ENCODE measurements at regions not wholly inside any gene's neighbourhood (a gene's known extent, or its start where the extent isn't known, plus 50 kb on each side); places are given as distances from the start of the nearest gene placed in this dataset.

- H3K9me3 Mint-ChIP-seq, result peaks cover 4% of the 10 kb centered on the region
- no peak overlapping the region for H3K4me3 Mint-ChIP-seq
- no peak for DNase-seq
- H3K4me1 Mint-ChIP-seq (ENCODE audit: low read depth), result no peaks in the 10 kb centered on the region
- H3K36me3 Mint-ChIP-seq (ENCODE audit: insufficient read depth), result no peaks in the 10 kb centered on the region
- no peaks in the 10 kb centered on the region for H3K27me3 Mint-ChIP-seq (ENCODE audit: low read depth)
- no peak for ATAC-seq
Measured at GRCh38 chr5:3818624-3819023, 223.0 kb downstream of the IRX1 start.

GRCh38 chr5:3825531-3826451 is 230.2 kb downstream of the IRX1 start:
- DNase-seq (no peak), ATAC-seq (no peak)
- Mint-ChIP-seq H3K36me3 (ENCODE audit: insufficient read depth) (no peaks in the 10 kb centered on the region), H3K4me3 (no peak overlapping the region), H3K4me1 (ENCODE audit: low read depth) (no peaks in the 10 kb centered on the region), H3K9me3 (peaks cover 4% of the 10 kb centered on the region), H3K27me3 (ENCODE audit: low read depth) (no peaks in the 10 kb centered on the region)

GRCh38 chr5:3827624-3828023 is 232.0 kb downstream of the IRX1 start:
- DNase-seq (no peak), ATAC-seq (no peak)
- H3K27me3 Mint-ChIP-seq (ENCODE audit: low read depth), result no peaks in the 10 kb centered on the region
- H3K36me3 Mint-ChIP-seq (ENCODE audit: insufficient read depth), result no peaks in the 10 kb centered on the region
- no peak overlapping the region for H3K4me3 Mint-ChIP-seq
- no peaks in the 10 kb centered on the region for H3K4me1 Mint-ChIP-seq (ENCODE audit: low read depth)
- peaks cover 13% of the 10 kb centered on the region for H3K9me3 Mint-ChIP-seq

- ATAC-seq, result no peak
- Mint-ChIP-seq H3K36me3 (ENCODE audit: insufficient read depth) (no peaks in the 10 kb centered on the region), H3K9me3 (peaks cover 10% of the 10 kb centered on the region), H3K27me3 (ENCODE audit: low read depth) (no peaks in the 10 kb centered on the region), H3K4me3 (no peak overlapping the region), H3K4me1 (ENCODE audit: low read depth) (no peaks in the 10 kb centered on the region)
- no peak for DNase-seq
Measured at GRCh38 chr5:3828761-3829160, 233.1 kb downstream of the IRX1 start.

GRCh38 chr5:3833566-3833965 is 237.9 kb downstream of the IRX1 start:
- H3K27me3 Mint-ChIP-seq (ENCODE audit: low read depth), result no peaks in the 10 kb centered on the region
- ATAC-seq (no peak), DNase-seq (no peak)
- H3K9me3 Mint-ChIP-seq, result peaks cover 10% of the 10 kb centered on the region
- H3K36me3 Mint-ChIP-seq (ENCODE audit: insufficient read depth), result no peaks in the 10 kb centered on the region
- no peaks in the 10 kb centered on the region for H3K4me1 Mint-ChIP-seq (ENCODE audit: low read depth)
- H3K4me3 Mint-ChIP-seq, result no peak overlapping the region

GRCh38 chr5:3835811-3836210 is 240.2 kb downstream of the IRX1 start:
- ATAC-seq, result no peak
- Mint-ChIP-seq H3K36me3 (ENCODE audit: insufficient read depth) (no peaks in the 10 kb centered on the region), H3K27me3 (ENCODE audit: low read depth) (no peaks in the 10 kb centered on the region), H3K9me3 (peaks cover 10% of the 10 kb centered on the region), H3K4me1 (ENCODE audit: low read depth) (no peaks in the 10 kb centered on the region), H3K4me3 (no peak overlapping the region)
- DNase-seq, result no peak

GRCh38 chr5:3836528-3836927 is 240.9 kb downstream of the IRX1 start:
- no peaks in the 10 kb centered on the region for H3K36me3 Mint-ChIP-seq (ENCODE audit: insufficient read depth)
- H3K9me3 Mint-ChIP-seq, result peaks cover 10% of the 10 kb centered on the region
- H3K4me3 Mint-ChIP-seq, result no peak overlapping the region
- no peak for ATAC-seq
- H3K27me3 Mint-ChIP-seq (ENCODE audit: low read depth), result no peaks in the 10 kb centered on the region
- H3K4me1 Mint-ChIP-seq (ENCODE audit: low read depth), result no peaks in the 10 kb centered on the region
- no peak for DNase-seq

GRCh38 chr5:3837506-3837905 is 241.9 kb downstream of the IRX1 start:
- Mint-ChIP-seq H3K4me1 (ENCODE audit: low read depth) (no peaks in the 10 kb centered on the region), H3K9me3 (peaks cover under 1% of the 10 kb centered on the region)

GRCh38 chr5:3839151-3839550 is 243.5 kb downstream of the IRX1 start:
- Mint-ChIP-seq H3K4me3 (no peak overlapping the region), H3K36me3 (ENCODE audit: insufficient read depth) (no peaks in the 10 kb centered on the region), H3K4me1 (ENCODE audit: low read depth) (no peaks in the 10 kb centered on the region), H3K9me3 (no peaks in the 10 kb centered on the region), H3K27me3 (ENCODE audit: low read depth) (no peaks in the 10 kb centered on the region)
- DNase-seq, result no peak
- no peak for ATAC-seq

More at GRCh38 chr5:3837506-3837905, 241.9 kb downstream of the IRX1 start:
- DNase-seq (no peak), ATAC-seq (no peak)
- H3K36me3 Mint-ChIP-seq (ENCODE audit: insufficient read depth), result no peaks in the 10 kb centered on the region
- H3K27me3 Mint-ChIP-seq (ENCODE audit: low read depth), result no peaks in the 10 kb centered on the region
- no peak overlapping the region for H3K4me3 Mint-ChIP-seq

GRCh38 chr5:3842591-3842990 is 247.0 kb downstream of the IRX1 start:
- DNase-seq, result no peak
- Mint-ChIP-seq H3K4me1 (ENCODE audit: low read depth) (no peaks in the 10 kb centered on the region), H3K36me3 (ENCODE audit: insufficient read depth) (no peaks in the 10 kb centered on the region), H3K4me3 (no peak overlapping the region), H3K9me3 (peaks cover 3% of the 10 kb centered on the region), H3K27me3 (ENCODE audit: low read depth) (no peaks in the 10 kb centered on the region)
- no peak for ATAC-seq

GRCh38 chr5:3843706-3844105 is 248.1 kb downstream of the IRX1 start:
- Mint-ChIP-seq H3K4me3 (no peak overlapping the region), H3K9me3 (peaks cover 3% of the 10 kb centered on the region), H3K4me1 (ENCODE audit: low read depth) (no peaks in the 10 kb centered on the region), H3K36me3 (ENCODE audit: insufficient read depth) (no peaks in the 10 kb centered on the region), H3K27me3 (ENCODE audit: low read depth) (no peaks in the 10 kb centered on the region)
- ATAC-seq (no peak), DNase-seq (no peak)

GRCh38 chr5:3844266-3844665 is 248.6 kb downstream of the IRX1 start:
- H3K4me1 Mint-ChIP-seq (ENCODE audit: low read depth), result no peaks in the 10 kb centered on the region
- no peaks in the 10 kb centered on the region for H3K27me3 Mint-ChIP-seq (ENCODE audit: low read depth)
- H3K36me3 Mint-ChIP-seq (ENCODE audit: insufficient read depth), result no peaks in the 10 kb centered on the region
- ATAC-seq (no peak), DNase-seq (no peak)
- no peak overlapping the region for H3K4me3 Mint-ChIP-seq
- H3K9me3 Mint-ChIP-seq, result peaks cover 3% of the 10 kb centered on the region

- Mint-ChIP-seq H3K36me3 (ENCODE audit: insufficient read depth) (no peaks in the 10 kb centered on the region), H3K27me3 (ENCODE audit: low read depth) (no peaks in the 10 kb centered on the region), H3K4me3 (no peak overlapping the region), H3K4me1 (ENCODE audit: low read depth) (no peaks in the 10 kb centered on the region), H3K9me3 (peaks cover 3% of the 10 kb centered on the region)
- ATAC-seq, result no peak
- DNase-seq, result no peak
Measured at GRCh38 chr5:3845230-3845629, 249.6 kb downstream of the IRX1 start.

GRCh38 chr5:3852161-3852916 is 256.7 kb downstream of the IRX1 start:
- DNase-seq (no peak), ATAC-seq (no peak)
- H3K36me3 Mint-ChIP-seq (ENCODE audit: insufficient read depth), result no peaks in the 10 kb centered on the region
- H3K9me3 Mint-ChIP-seq, result peaks cover 4% of the 10 kb centered on the region
- no peaks in the 10 kb centered on the region for H3K4me1 Mint-ChIP-seq (ENCODE audit: low read depth)
- H3K4me3 Mint-ChIP-seq, result no peak overlapping the region
- no peaks in the 10 kb centered on the region for H3K27me3 Mint-ChIP-seq (ENCODE audit: low read depth)

GRCh38 chr5:3853362-3853761 is 257.7 kb downstream of the IRX1 start:
- ATAC-seq, result no peak
- peaks cover 4% of the 10 kb centered on the region for H3K9me3 Mint-ChIP-seq
- DNase-seq, result no peak
- no peak overlapping the region for H3K4me3 Mint-ChIP-seq
- no peaks in the 10 kb centered on the region for H3K36me3 Mint-ChIP-seq (ENCODE audit: insufficient read depth)
- no peaks in the 10 kb centered on the region for H3K4me1 Mint-ChIP-seq (ENCODE audit: low read depth)
- H3K27me3 Mint-ChIP-seq (ENCODE audit: low read depth), result no peaks in the 10 kb centered on the region
